ENCODE measurements at regions not wholly inside any gene's neighbourhood (a gene's known extent, or its start where the extent isn't known, plus 50 kb on each side); places are given as distances from the start of the nearest gene placed in this dataset.
"Not testable (repeated sequence)": the region's sequence is repeated elsewhere in the genome, so short reads cannot be mapped to it uniquely, and the experiment has no call there.

DNA sequence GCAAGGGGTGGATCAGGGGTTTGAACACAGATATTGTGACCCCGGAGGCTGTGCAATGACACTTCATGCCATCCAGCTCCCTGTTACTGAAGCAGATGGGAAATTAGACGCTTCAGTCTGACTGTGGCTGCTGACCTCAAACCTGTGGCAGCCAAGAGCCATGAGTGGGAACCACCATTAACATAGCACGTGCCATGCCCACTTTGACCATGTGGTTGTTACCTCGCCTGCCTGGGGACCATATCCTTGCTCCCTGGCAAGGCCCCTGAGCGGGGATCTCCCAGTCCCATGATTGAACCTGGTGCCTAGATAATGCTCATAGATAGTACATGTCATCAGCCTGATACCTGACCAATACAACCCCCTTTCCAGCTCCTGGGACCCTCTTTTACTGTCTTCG is 68.9 kb downstream of the CYP26B1 start:
- FAIRE-seq (no peak), DNase-seq (no peak)
- no peak overlapping the region for H3K9ac ChIP-seq (ENCODE audit: low read length in 3 of 3)
- intact Hi-C loops (cut with DNase I): no loop called here
- H3K4me1 ChIP-seq (ENCODE audit: control insufficient read depth in 2 of 3, insufficient read depth in 2 of 3, low read depth in 1 of 3, low read length in 3 of 3): no peaks in the 10 kb centered on the region
- H3K27me3 ChIP-seq (ENCODE audit: control insufficient read depth, insufficient read depth, low read length): no peaks in the 10 kb centered on the region
- H3K36me3 ChIP-seq (ENCODE audit: control insufficient read depth in 2 of 3, insufficient read depth in 3 of 3, low read length in 3 of 3): no peaks in the 10 kb centered on the region
- no peak for TF ChIP-seq CTCF (IDR thresholded peaks at IDR 0.05; ENCODE audit: borderline replicate concordance, extremely low read depth, insufficient read depth)
- H3K9me3 ChIP-seq (ENCODE audit: control insufficient read depth in 2 of 3, insufficient read depth in 1 of 3, low read length in 3 of 3): peaks cover 0 to 6% (median 0%) of the 10 kb centered on the region in 3 donors
- no peak overlapping the region for H3K27ac ChIP-seq (ENCODE audit: low read depth in 2 of 2, low read length in 2 of 2)
- no peak overlapping the region for H3K4me3 ChIP-seq (ENCODE audit: low read length in 3 of 3)

- no peak overlapping the region for H3K27ac ChIP-seq (ENCODE audit: low read depth in 2 of 2, low read length in 2 of 2)
- H3K27me3 ChIP-seq (ENCODE audit: control insufficient read depth, insufficient read depth, low read length): no peaks in the 10 kb centered on the region
- no peak overlapping the region for H3K4me3 ChIP-seq (ENCODE audit: low read length in 3 of 3)
- no peak for TF ChIP-seq CTCF (IDR thresholded peaks at IDR 0.05; ENCODE audit: borderline replicate concordance, extremely low read depth, insufficient read depth)
- H3K36me3 ChIP-seq (ENCODE audit: control insufficient read depth in 2 of 3, insufficient read depth in 3 of 3, low read length in 3 of 3): no peaks in the 10 kb centered on the region
- intact Hi-C loops (cut with DNase I): no loop called here
- H3K9ac ChIP-seq (ENCODE audit: low read length in 3 of 3): no peak overlapping the region
- DNase-seq (no peak), FAIRE-seq (no peak)
- H3K9me3 ChIP-seq (ENCODE audit: control insufficient read depth in 2 of 3, insufficient read depth in 1 of 3, low read length in 3 of 3): peaks cover 0 to 10% (median 0%) of the 10 kb centered on the region in 3 donors
- H3K4me1 ChIP-seq (ENCODE audit: control insufficient read depth in 2 of 3, insufficient read depth in 2 of 3, low read depth in 1 of 3, low read length in 3 of 3): no peaks in the 10 kb centered on the region
These were observed 69.9 kb downstream of the CYP26B1 start for GRCh38 chr2:72077702-72078169.

DNA sequence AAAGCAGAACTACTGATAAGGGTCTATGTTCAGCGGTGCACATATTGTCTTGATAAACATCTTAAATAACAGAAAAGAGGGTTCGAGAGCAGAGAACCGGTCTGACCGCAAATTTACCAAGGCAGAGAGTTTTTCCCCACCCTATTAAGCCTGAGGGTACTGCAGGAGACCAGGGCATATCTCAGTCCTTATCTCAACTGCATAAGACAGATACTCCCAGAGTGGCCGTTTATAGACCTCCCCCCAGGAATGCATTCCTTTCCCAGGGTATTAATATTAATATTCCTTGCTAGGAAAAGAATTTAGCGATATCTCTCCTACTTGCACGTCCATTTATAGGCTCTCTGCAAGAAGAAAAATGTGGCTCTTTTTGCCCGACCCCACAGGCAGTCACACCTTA is 74.3 kb downstream of the CYP26B1 start:
- FAIRE-seq; H3K36me3 ChIP-seq (ENCODE audit: control insufficient read depth in 2 of 3, insufficient read depth in 3 of 3, low read length in 3 of 3); H3K27me3 ChIP-seq (ENCODE audit: control insufficient read depth, insufficient read depth, low read length); H3K4me3 ChIP-seq (ENCODE audit: low read length in 3 of 3); H3K9me3 ChIP-seq (ENCODE audit: control insufficient read depth in 2 of 3, insufficient read depth in 1 of 3, low read length in 3 of 3); intact Hi-C loops (cut with DNase I); H3K4me1 ChIP-seq (ENCODE audit: control insufficient read depth in 2 of 3, insufficient read depth in 2 of 3, low read depth in 1 of 3, low read length in 3 of 3); DNase-seq; H3K27ac ChIP-seq (ENCODE audit: low read depth in 2 of 2, low read length in 2 of 2); H3K9ac ChIP-seq (ENCODE audit: low read length in 3 of 3): not testable (repeated sequence)

DNA sequence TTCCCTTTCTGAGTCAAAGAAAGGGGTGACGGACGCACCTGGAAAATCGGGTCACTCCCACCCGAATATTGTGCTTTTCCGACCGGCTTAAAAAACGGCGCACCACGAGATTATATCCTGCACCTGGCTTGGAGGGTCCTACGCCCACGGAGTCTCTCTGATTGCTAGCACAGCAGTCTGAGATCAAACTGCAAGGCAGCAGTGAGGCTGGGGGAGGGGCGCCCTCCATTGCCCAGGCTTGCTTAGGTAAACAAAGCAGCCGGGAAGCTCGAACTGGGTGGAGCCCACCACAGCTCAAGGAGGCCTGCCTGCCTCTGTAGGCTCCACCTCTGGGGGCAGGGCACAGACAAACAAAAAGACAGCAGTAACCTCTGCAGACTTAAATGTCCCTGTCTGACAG is 83.5 kb downstream of the CYP26B1 start:
- H3K9me3 ChIP-seq (ENCODE audit: control insufficient read depth in 2 of 3, insufficient read depth in 1 of 3, low read length in 3 of 3); H3K27me3 ChIP-seq (ENCODE audit: control insufficient read depth, insufficient read depth, low read length); intact Hi-C loops (cut with DNase I); DNase-seq; H3K4me3 ChIP-seq (ENCODE audit: low read length in 3 of 3); H3K36me3 ChIP-seq (ENCODE audit: control insufficient read depth in 2 of 3, insufficient read depth in 3 of 3, low read length in 3 of 3); H3K27ac ChIP-seq (ENCODE audit: low read depth in 2 of 2, low read length in 2 of 2); H3K4me1 ChIP-seq (ENCODE audit: control insufficient read depth in 2 of 3, insufficient read depth in 2 of 3, low read depth in 1 of 3, low read length in 3 of 3); H3K9ac ChIP-seq (ENCODE audit: low read length in 3 of 3); FAIRE-seq: not testable (repeated sequence)

DNA sequence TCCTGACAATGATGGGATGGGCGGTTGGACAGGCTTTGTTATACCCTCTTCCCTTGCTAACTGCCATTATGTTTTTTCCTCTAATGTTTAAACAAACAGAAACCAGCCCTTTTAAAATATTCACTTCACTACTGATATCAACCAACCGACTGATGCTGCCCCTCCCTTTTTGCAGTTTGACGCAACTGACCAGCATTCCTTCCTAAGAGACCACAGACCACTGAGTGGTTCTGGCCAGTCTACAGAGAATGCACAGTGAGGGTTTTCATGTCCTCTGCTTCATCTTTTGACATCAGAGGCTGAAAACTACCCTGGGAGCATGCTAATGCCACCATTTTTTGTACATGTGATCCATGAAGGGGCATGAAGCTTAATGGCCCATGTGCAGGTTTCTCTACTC is 85.3 kb downstream of the CYP26B1 start:
- DNase-seq: no peak
- Histone ChIP-seq H3K36me3 (ENCODE audit: control insufficient read depth in 2 of 3, insufficient read depth in 3 of 3, low read length in 3 of 3) (no peaks in the 10 kb centered on the region), H3K27me3 (ENCODE audit: control insufficient read depth, insufficient read depth, low read length) (no peaks in the 10 kb centered on the region), H3K9me3 (ENCODE audit: control insufficient read depth in 2 of 3, insufficient read depth in 1 of 3, low read length in 3 of 3) (no peaks in the 10 kb centered on the region), H3K9ac (ENCODE audit: low read length in 3 of 3) (no peak overlapping the region), H3K4me1 (ENCODE audit: control insufficient read depth in 2 of 3, insufficient read depth in 2 of 3, low read depth in 1 of 3, low read length in 3 of 3) (no peaks in the 10 kb centered on the region), H3K27ac (ENCODE audit: low read depth in 2 of 2, low read length in 2 of 2) (no peak overlapping the region), H3K4me3 (ENCODE audit: low read length in 3 of 3) (no peak overlapping the region)
- FAIRE-seq: no peak
- no peak for TF ChIP-seq CTCF (IDR thresholded peaks at IDR 0.05; ENCODE audit: borderline replicate concordance, extremely low read depth, insufficient read depth)
- intact Hi-C loops (cut with DNase I): no loop called here
